Hepatocyte (in vitro differentiated cells): ENCODE measurements at regions not wholly inside any gene's neighbourhood (a gene's known extent, or its start where the extent isn't known, plus 50 kb on each side); places are given as distances from the start of the nearest gene placed in this dataset.

Source experiments
- EZH2 ChIP-seq: fragments of 200-600 bp; sonication (generic); IDR thresholded peaks from 2 replicates; pipeline ENCODE4 v1.6.1; 2016; ENCODE audit warnings: antibody characterized with exemption, mild to moderate bottlenecking, borderline replicate concordance
- EZH2phosphoT487 ChIP-seq: fragments of 200-600 bp; sonication (generic); IDR thresholded peaks from one replicate; pipeline ENCODE4 v1.6.1; 2018; ENCODE audit warnings: antibody characterized with exemption, mild to moderate bottlenecking, low read depth, moderate library complexity; ENCODE audit not compliant: unreplicated experiment, severe bottlenecking
- TF ChIP-seq, protein P1 (sequence below): fragments of 200-600 bp; sonication (generic); IDR thresholded peaks from 2 replicates; pipeline ENCODE4 v1.5.1; 2016; ENCODE audit warnings: antibody characterized with exemption, mild to moderate bottlenecking; ENCODE audit not compliant: poor library complexity

DNA sequence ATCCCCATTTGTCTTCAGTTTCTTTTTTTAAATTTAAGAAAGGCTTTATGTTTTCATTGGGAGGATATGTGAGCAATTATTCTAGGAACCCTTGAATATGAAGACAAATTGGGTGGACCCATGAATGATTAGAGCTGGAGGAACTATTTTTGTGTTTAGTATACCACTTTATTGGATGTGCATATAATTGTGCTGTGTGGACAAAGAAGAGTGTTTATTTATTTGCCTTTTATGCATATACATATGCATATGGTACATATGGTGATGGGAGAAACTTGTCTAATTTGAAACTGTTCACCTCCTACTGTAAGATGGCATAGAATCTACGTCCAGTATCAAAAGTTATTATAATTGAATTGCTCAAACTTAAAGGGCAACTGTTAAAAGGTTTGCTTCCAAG is 94.8 kb upstream of the CENPW start:
- TF ChIP-seq, protein P1, sequence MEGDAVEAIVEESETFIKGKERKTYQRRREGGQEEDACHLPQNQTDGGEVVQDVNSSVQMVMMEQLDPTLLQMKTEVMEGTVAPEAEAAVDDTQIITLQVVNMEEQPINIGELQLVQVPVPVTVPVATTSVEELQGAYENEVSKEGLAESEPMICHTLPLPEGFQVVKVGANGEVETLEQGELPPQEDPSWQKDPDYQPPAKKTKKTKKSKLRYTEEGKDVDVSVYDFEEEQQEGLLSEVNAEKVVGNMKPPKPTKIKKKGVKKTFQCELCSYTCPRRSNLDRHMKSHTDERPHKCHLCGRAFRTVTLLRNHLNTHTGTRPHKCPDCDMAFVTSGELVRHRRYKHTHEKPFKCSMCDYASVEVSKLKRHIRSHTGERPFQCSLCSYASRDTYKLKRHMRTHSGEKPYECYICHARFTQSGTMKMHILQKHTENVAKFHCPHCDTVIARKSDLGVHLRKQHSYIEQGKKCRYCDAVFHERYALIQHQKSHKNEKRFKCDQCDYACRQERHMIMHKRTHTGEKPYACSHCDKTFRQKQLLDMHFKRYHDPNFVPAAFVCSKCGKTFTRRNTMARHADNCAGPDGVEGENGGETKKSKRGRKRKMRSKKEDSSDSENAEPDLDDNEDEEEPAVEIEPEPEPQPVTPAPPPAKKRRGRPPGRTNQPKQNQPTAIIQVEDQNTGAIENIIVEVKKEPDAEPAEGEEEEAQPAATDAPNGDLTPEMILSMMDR: no peak
- TF ChIP-seq EZH2 (no peak), EZH2phosphoT487 (no peak)
